B cell (primary cell): ENCODE measurements at regions not wholly inside any gene's neighbourhood (a gene's known extent, or its start where the extent isn't known, plus 50 kb on each side); places are given as distances from the start of the nearest gene placed in this dataset.

ENCODE experiments used
- ATAC-seq: fragments of 200-7000 bp; cut with Tn5 transposase; one replicate; pipeline ENCODE4 v1.10.0; 2021; ENCODE audit warnings: low read depth, mild to moderate bottlenecking, moderate number of reproducible peaks, moderate library complexity
- CTCF ChIA-PET: fragments of 350-600 bp; sonication (Branson Sonifier 250); formaldehyde crosslinking; loops from one replicate; lab custom pipeline; 2021; ENCODE audit warnings: antibody characterized with exemption, inconsistent platforms; lab: Charles Lee
- POLR2A ChIA-PET: fragments of 350-600 bp; sonication (Branson Sonifier 250); formaldehyde crosslinking; loops from one replicate; lab custom pipeline; 2021; ENCODE audit warnings: antibody characterized with exemption; lab: Charles Lee
- DNase-seq: peaks from one replicate; pipeline ENCODE4 v3.0.0; 2013
- H2AFZ ChIP-seq: 2 replicates; pipeline ENCODE4 v1.6.1; 2012; ENCODE audit warnings: mild to moderate bottlenecking, low read depth, low read length; ENCODE audit not compliant: insufficient read depth, poor library complexity, severe bottlenecking
- H3K27ac ChIP-seq, 2 donors: 1 replicate in 1 of 2; 2 replicates in 1 of 2; pipeline ENCODE4 v1.5.1; 2012 to 2013; ENCODE audit warnings: low read length in 2 of 2, mild to moderate bottlenecking in 2 of 2, moderate library complexity in 1 of 2
- H3K27me3 ChIP-seq, 4 experiments: fragments of 200-600 bp in 1 of 4; sonication (generic) in 1 of 4; replicated peaks in 1 of 4; 1 replicate in 2 of 4; 2 replicates in 2 of 4; pipeline versions ENCODE4 v1.6.1 to v1.7.0; 2013 to 2016; ENCODE audit warnings: low read length in 3 of 4, mild to moderate bottlenecking in 2 of 4, mixed read lengths in 1 of 4, moderate library complexity in 1 of 4; ENCODE audit not compliant: insufficient read depth in 4 of 4, control insufficient read depth in 3 of 4; ENCODE audit errors: control extremely low read depth in 1 of 4
- H3K36me3 ChIP-seq, 2 experiments: replicated peaks in 1 of 2; 1 replicate in 1 of 2; 2 replicates in 1 of 2; pipeline versions ENCODE4 v1.6.1 to v1.7.1; 2013; ENCODE audit warnings: low read length in 1 of 2; ENCODE audit not compliant: insufficient read depth in 2 of 2, control insufficient read depth in 1 of 2; ENCODE audit errors: control extremely low read depth in 1 of 2, extremely low read depth in 1 of 2
- H3K4me1 ChIP-seq, 2 donors: fragments of 200-600 bp in 1 of 2; sonication (generic) in 1 of 2; 1 replicate in 1 of 2; 2 replicates in 1 of 2; pipeline versions ENCODE4 v1.5.1 to v1.6.1; 2013 to 2017; ENCODE audit warnings: low read length in 2 of 2; ENCODE audit not compliant: control insufficient read depth in 2 of 2, insufficient read depth in 2 of 2
- H3K4me2 ChIP-seq: replicated peaks from 2 replicates; pipeline ENCODE3; 2012; ENCODE audit warnings: mild to moderate bottlenecking, low read depth, low read length; ENCODE audit not compliant: poor library complexity, severe bottlenecking
- H3K4me3 ChIP-seq, 5 experiments: fragments of 200-600 bp in 1 of 5; sonication (generic) in 1 of 5; 1 replicate in 3 of 5; 2 replicates in 2 of 5; pipeline versions ENCODE4 v1.5.1 to v1.7.0; 2011 to 2016; ENCODE audit warnings: low read length in 4 of 5, mild to moderate bottlenecking in 4 of 5, low read depth in 2 of 5, control low read depth in 1 of 5, moderate library complexity in 1 of 5; ENCODE audit not compliant: insufficient read depth in 1 of 5; ENCODE audit errors: control extremely low read depth in 1 of 5, extremely low read depth in 1 of 5
- H3K79me2 ChIP-seq: fragments of 200-600 bp; sonication (generic); one replicate; pipeline ENCODE4 v1.6.0; 2016; ENCODE audit warnings: low read length; ENCODE audit not compliant: control insufficient read depth, insufficient read depth
- H3K9ac ChIP-seq: fragments of 200-600 bp; sonication (generic); 2 replicates; pipeline ENCODE4 v1.6.1; 2017; ENCODE audit warnings: mild to moderate bottlenecking, low read length, moderate library complexity
- H3K9me3 ChIP-seq, 3 donors: one replicate each; pipeline versions ENCODE4 v1.6.1 to v1.7.1; 2013; ENCODE audit warnings: low read length in 2 of 3; ENCODE audit not compliant: control insufficient read depth in 2 of 3, insufficient read depth in 1 of 3; ENCODE audit errors: control extremely low read depth in 1 of 3
- H4K20me1 ChIP-seq: 2 replicates; pipeline ENCODE4 v1.6.0; 2012; ENCODE audit warnings: mild to moderate bottlenecking, low read length; ENCODE audit not compliant: insufficient read depth, control insufficient read depth, poor library complexity, severe bottlenecking
- H3K27ac Mint-ChIP-seq: one replicate; pipeline ENCODE4 v1.8.0; 2021; ENCODE audit warnings: mixed read lengths
- H3K27me3 Mint-ChIP-seq: one replicate; pipeline ENCODE4 v1.8.0; 2021; ENCODE audit warnings: mixed read lengths
- H3K4me1 Mint-ChIP-seq: one replicate; pipeline ENCODE4 v1.8.0; 2021; ENCODE audit warnings: mixed read lengths
- H3K4me3 Mint-ChIP-seq: one replicate; pipeline ENCODE4 v1.8.0; 2021; ENCODE audit warnings: mixed read lengths
- H3K9me3 Mint-ChIP-seq: one replicate; pipeline ENCODE4 v1.8.0; 2022; ENCODE audit warnings: mixed read lengths; ENCODE audit not compliant: insufficient read depth
- CTCF ChIP-seq: fragments of 200-600 bp; IDR thresholded peaks from one replicate; pipeline ENCODE4 v1.8.0; 2022; ENCODE audit warnings: antibody characterized with exemption, mild to moderate bottlenecking
- EZH2 ChIP-seq: IDR thresholded peaks from 2 replicates; pipeline ENCODE4 v1.6.1; 2012; ENCODE audit warnings: borderline replicate concordance, low read depth, mild to moderate bottlenecking, moderate library complexity, low read length; ENCODE audit not compliant: insufficient read depth, poor library complexity, severe bottlenecking
- WGBS: methylation state at CpG from one replicate; pipeline ENCODE4 v1.1.5; 2013; ENCODE audit warnings: missing lambda C conversion rate; ENCODE audit not compliant: insufficient coverage; 5-methylcytosine and 5-hydroxymethylcytosine counted together
- intact Hi-C: fragments of 100-400 bp; cut with micrococcal nuclease; formaldehyde crosslinking; loops from one replicate; pipeline ENCODE4 v1.10.0; 2022

- H3K4me3 ChIP-seq = no peak overlapping the region
- H2AFZ ChIP-seq = no peak overlapping the region
- CTCF ChIA-PET = no interaction called here
- H3K27ac ChIP-seq = no peak overlapping the region
- peaks cover 0 to 3% (median 0%) of the 10 kb centered on the region in 3 donors for H3K9me3 ChIP-seq
- no peaks in the 10 kb centered on the region for H3K79me2 ChIP-seq
- no peaks in the 10 kb centered on the region for H3K4me1 Mint-ChIP-seq
- H3K4me1 ChIP-seq = no peaks in the 10 kb centered on the region
- H3K27me3 ChIP-seq = no peaks in the 10 kb centered on the region
- intact Hi-C loops = no loop called here
- no peak overlapping the region for H3K9ac ChIP-seq
- no peak overlapping the region for H3K4me3 Mint-ChIP-seq
- POLR2A ChIA-PET = no interaction called here
- no peaks in the 10 kb centered on the region for H3K36me3 ChIP-seq
- H3K4me2 ChIP-seq = no peak overlapping the region
- H3K9me3 Mint-ChIP-seq = no peaks in the 10 kb centered on the region
- TF ChIP-seq EZH2 (no peak), CTCF (no peak)
- WGBS = no CpG with 5 or more reads among the region's 3 CpGs
- no peak for ATAC-seq
- no peaks in the 10 kb centered on the region for H4K20me1 ChIP-seq
- DNase-seq = no peak
- H3K27ac Mint-ChIP-seq = no peak overlapping the region
- H3K27me3 Mint-ChIP-seq = peaks cover 3% of the 10 kb centered on the region
These were observed 611.7 kb downstream of the SOX6 start for GRCh38 chr11:15744693-15745092.

- TF ChIP-seq CTCF (no peak), EZH2 (no peak)
- Mint-ChIP-seq H3K9me3 (no peaks in the 10 kb centered on the region), H3K4me3 (no peak overlapping the region), H3K4me1 (no peaks in the 10 kb centered on the region), H3K27ac (no peak overlapping the region), H3K27me3 (peaks cover 3% of the 10 kb centered on the region)
- intact Hi-C loops = no loop called here
- ChIA-PET CTCF (no interaction called here), POLR2A (no interaction called here)
- H2AFZ ChIP-seq = no peak overlapping the region
- ATAC-seq = no peak
- H3K4me2 ChIP-seq = no peak overlapping the region
- H3K4me1 ChIP-seq = no peaks in the 10 kb centered on the region
- H3K4me3 ChIP-seq = no peak overlapping the region
- no peak for DNase-seq
- H4K20me1 ChIP-seq = no peaks in the 10 kb centered on the region
- no peaks in the 10 kb centered on the region for H3K36me3 ChIP-seq
- no peaks in the 10 kb centered on the region for H3K27me3 ChIP-seq
- peaks cover 0 to 3% (median 0%) of the 10 kb centered on the region in 3 donors for H3K9me3 ChIP-seq
- no CpG with 5 or more reads among the region's 2 CpGs for WGBS
- no peak overlapping the region for H3K9ac ChIP-seq
- no peaks in the 10 kb centered on the region for H3K79me2 ChIP-seq
- no peak overlapping the region for H3K27ac ChIP-seq
These were observed 611.1 kb downstream of the SOX6 start for GRCh38 chr11:15745266-15745665.
